Brain microvascular endothelial cell (primary cell): ENCODE measurements at regions not wholly inside any gene's neighbourhood (a gene's known extent, or its start where the extent isn't known, plus 50 kb on each side); places are given as distances from the start of the nearest gene placed in this dataset.
"Not testable (repeated sequence)": the region's sequence is repeated elsewhere in the genome, so short reads cannot be mapped to it uniquely, and the experiment has no call there.

Experiments
- DNase-seq: peaks from one replicate; pipeline ENCODE4 v3.0.0-alpha.2; 2020
- H3K27ac ChIP-seq: fragments of 250-450 bp; sonication (Bioruptor Pico); 2 replicates; pipeline ENCODE4 v1.5.1; 2020; ENCODE audit warnings: mild to moderate bottlenecking, moderate library complexity
- H3K27me3 ChIP-seq: fragments of 250-450 bp; sonication (Bioruptor Pico); replicated peaks from 2 replicates; pipeline ENCODE4 v1.5.1; 2020; ENCODE audit warnings: mild to moderate bottlenecking
- H3K36me3 ChIP-seq: fragments of 250-450 bp; sonication (Bioruptor Pico); replicated peaks from 2 replicates; pipeline ENCODE4 v1.5.1; 2020; ENCODE audit warnings: mild to moderate bottlenecking
- H3K4me3 ChIP-seq: 2 replicates; pipeline ENCODE4 v1.5.1; 2011; ENCODE audit warnings: low read depth, mild to moderate bottlenecking, control low read depth, low read length, moderate library complexity
- in situ Hi-C: cut with HindIII; loops from 2 replicates; pipeline ENCODE4 v1.10.0; 2017; ENCODE audit warnings: low sequenced_read_pairs, low pct_ligation_motif_present
- TF ChIP-seq, protein P1 (sequence below): IDR thresholded peaks from 2 replicates; pipeline ENCODE4 v1.5.1; 2011; ENCODE audit warnings: low read depth, mild to moderate bottlenecking, moderate library complexity, low read length, control low read depth, inconsistent platforms; ENCODE audit errors: missing control alignments

DNA sequence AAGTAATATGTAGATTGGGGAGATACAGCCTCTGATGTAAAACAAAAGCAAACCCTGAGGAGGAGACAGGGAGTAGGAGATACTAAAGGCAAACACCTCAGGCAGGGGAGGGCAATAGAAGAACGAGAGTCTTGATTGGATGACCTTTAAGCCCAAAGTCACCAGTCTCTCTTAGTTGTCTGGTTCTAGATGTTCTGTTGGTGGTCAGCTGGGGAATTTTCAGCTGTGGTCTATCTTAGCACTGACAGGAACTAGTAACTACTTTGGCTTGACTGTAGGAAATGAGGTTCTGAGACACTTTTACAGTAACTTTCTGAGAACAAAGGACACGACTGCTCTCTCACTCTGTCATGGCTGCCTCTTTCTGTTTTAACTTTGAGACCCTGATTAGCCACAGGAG, 290.7 kb upstream of the MIR17HG start:
- TF ChIP-seq, protein P1, sequence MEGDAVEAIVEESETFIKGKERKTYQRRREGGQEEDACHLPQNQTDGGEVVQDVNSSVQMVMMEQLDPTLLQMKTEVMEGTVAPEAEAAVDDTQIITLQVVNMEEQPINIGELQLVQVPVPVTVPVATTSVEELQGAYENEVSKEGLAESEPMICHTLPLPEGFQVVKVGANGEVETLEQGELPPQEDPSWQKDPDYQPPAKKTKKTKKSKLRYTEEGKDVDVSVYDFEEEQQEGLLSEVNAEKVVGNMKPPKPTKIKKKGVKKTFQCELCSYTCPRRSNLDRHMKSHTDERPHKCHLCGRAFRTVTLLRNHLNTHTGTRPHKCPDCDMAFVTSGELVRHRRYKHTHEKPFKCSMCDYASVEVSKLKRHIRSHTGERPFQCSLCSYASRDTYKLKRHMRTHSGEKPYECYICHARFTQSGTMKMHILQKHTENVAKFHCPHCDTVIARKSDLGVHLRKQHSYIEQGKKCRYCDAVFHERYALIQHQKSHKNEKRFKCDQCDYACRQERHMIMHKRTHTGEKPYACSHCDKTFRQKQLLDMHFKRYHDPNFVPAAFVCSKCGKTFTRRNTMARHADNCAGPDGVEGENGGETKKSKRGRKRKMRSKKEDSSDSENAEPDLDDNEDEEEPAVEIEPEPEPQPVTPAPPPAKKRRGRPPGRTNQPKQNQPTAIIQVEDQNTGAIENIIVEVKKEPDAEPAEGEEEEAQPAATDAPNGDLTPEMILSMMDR: no peak
- Histone ChIP-seq H3K36me3 (no peaks in the 10 kb centered on the region), H3K27ac (no peak overlapping the region), H3K27me3 (no peaks in the 10 kb centered on the region), H3K4me3 (no peak overlapping the region)
- DNase-seq: no peak
- in situ Hi-C loops: no loop called here

DNA sequence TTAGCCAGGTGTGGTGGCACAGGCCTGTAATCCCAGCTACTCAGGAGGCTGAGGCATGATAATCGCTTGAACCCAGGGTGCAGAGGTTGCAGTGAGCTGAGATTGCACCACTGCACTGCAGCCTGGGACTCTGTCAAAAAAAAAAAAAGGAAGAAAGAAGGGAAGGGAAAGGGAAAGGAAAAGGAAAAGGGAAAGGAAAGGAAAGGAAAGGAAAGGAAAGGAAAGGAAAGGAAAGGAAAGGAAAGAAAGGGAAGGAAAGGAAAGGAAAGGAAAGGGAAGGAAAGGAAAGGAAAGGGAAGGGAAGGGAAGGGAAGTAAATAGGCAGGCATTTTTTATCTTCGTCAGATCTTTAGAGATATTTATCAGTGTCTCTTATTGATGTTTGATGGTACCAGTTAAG, 290.0 kb upstream of the MIR17HG start:
- H3K27me3 ChIP-seq, H3K4me3 ChIP-seq, DNase-seq, H3K36me3 ChIP-seq, in situ Hi-C loops, H3K27ac ChIP-seq: not testable (repeated sequence)

DNA sequence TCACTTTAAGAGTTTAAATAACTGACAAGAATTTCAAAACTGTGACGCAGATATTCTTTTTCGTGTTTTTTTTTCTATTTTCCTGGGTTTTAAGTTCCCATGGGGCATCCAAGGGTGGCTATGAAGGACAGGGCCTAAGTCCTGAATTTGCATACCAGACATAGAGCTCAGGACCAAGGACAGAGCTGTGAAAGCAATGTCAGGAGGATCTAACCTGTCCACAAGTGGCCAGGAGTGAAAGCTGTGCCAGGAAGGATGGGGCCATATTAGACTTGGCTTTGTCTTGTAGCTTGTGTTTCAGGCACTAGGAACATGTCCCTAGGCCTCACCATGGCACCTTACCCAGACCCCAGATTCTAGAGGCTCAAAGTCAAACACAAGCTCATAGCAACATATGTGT, 289.4 kb upstream of the MIR17HG start:
- H3K4me3 ChIP-seq: no peak overlapping the region
- TF ChIP-seq, protein P1: no peak
- H3K27me3 ChIP-seq: no peaks in the 10 kb centered on the region
- no peak overlapping the region for H3K27ac ChIP-seq
- in situ Hi-C loops: no loop called here
- peak; percentile 1 for DNase-seq
- H3K36me3 ChIP-seq: no peaks in the 10 kb centered on the region

DNA sequence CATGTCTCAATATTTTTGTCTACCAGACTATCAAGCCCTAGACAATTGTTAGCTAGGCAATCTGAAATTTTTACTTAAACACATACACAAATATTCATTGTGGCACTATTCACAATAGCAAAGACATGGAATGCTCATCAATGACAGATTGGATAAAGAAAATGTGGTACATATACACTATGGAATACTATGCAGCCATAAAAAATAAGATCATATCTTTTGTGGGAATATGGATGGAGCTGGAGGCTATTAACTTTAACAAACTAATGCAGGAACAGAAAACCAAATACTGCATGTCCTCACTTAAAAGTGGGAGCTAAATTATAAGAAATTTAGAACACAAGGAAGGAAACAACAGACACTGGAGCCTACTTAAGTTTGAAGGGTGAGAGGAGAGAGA, 288.6 kb upstream of the MIR17HG start:
- no peak for DNase-seq
- no peak overlapping the region for H3K27ac ChIP-seq
- H3K4me3 ChIP-seq: no peak overlapping the region
- H3K36me3 ChIP-seq: no peaks in the 10 kb centered on the region
- TF ChIP-seq, protein P1: no peak
- in situ Hi-C loops: no loop called here
- no peaks in the 10 kb centered on the region for H3K27me3 ChIP-seq

DNA sequence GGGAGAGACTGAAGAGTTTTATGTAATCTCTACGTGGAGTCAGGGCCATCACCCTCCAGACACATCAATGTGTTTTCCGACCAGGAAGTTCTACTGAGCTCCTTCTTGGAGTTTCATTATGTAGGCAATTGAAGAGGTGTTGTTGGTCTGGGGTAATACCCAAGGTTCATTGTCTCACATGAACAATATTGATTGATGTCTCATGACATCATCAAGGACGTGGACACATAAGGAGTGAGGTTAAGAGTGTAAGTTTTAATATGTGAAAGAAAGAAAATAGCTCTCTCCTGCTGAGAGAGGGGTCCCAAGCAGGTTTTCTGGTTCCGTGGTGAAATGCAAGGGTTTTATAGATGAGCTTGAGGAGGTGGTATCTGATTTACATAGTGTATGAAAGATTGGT, 280.7 kb upstream of the MIR17HG start:
- Histone ChIP-seq H3K36me3 (no peaks in the 10 kb centered on the region), H3K27ac (no peak overlapping the region), H3K27me3 (no peaks in the 10 kb centered on the region), H3K4me3 (no peak overlapping the region)
- DNase-seq: no peak
- TF ChIP-seq, protein P1: no peak
- in situ Hi-C loops: no loop called here

DNA sequence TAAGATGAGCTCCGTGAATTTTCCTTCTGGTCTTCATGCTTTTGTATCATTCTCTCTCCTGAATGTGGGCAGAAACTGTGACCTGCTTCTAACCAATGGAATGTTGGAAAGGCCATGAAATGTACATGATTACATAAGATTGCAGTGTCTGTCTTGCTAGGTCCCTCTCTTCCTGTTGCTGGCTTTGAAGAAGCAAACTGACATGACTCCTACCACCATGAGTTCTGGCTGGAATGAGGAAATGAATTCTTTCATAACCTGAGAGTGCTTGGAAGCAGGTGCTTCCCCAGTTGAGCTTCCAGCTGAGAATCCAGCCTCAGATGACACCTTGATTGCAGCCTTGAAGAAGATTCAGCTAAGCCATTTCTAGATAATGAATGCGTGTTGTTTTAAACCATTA, 275.0 kb upstream of the MIR17HG start:
- Histone ChIP-seq H3K36me3 (no peaks in the 10 kb centered on the region), H3K27ac (no peak overlapping the region), H3K4me3 (no peak overlapping the region), H3K27me3 (no peaks in the 10 kb centered on the region)
- in situ Hi-C loops: no loop called here
- TF ChIP-seq, protein P1: no peak
- no peak for DNase-seq
